ENCODE measurements at regions not wholly inside any gene's neighbourhood (a gene's known extent, or its start where the extent isn't known, plus 50 kb on each side); places are given as distances from the start of the nearest gene placed in this dataset.

DNA sequence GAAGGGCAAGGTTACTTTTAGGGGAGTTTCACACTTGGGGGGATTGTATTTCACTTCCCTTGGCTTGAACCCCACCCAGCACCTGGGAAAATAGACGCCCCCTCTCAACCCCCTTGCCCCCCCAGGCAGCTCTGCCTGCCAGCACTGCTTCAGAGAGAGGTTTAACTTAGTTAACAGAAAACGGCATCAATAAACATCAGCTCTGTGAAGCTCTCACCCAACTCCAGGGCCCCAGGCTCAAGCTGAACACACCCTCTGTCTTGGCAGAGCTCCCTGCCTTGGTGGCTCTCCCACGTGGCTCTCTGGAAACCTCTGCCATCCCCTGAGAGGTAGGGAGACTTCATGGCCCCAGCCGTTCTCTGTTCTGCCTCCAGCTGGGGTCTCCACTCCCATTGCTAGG is 244.1 kb downstream of the ACKR3 start:
- Histone ChIP-seq H3K27me3 (ENCODE audit: control insufficient read depth in 2 of 2, insufficient read depth in 2 of 2, low read length in 2 of 2) (no peaks in the 10 kb centered on the region), H3K9me3 (ENCODE audit: control insufficient read depth in 2 of 3, low read length in 3 of 3) (peaks cover 0 to 4% (median 0%) of the 10 kb centered on the region in 3 experiments), H3K36me3 (ENCODE audit: control insufficient read depth in 2 of 3, insufficient read depth in 3 of 3, low read length in 3 of 3) (no peaks in the 10 kb centered on the region), H3K4me3 (ENCODE audit: low read length) (no peak overlapping the region), H3K27ac (ENCODE audit: low read depth, low read length) (no peak overlapping the region), H3K4me1 (ENCODE audit: control insufficient read depth in 2 of 2, insufficient read depth in 2 of 2, low read length in 2 of 2) (no peaks in the 10 kb centered on the region)
- H3K36me3 Mint-ChIP-seq = peaks cover 0 to 2% (median 0%) of the 10 kb centered on the region in 5 donors
- H3K4me1 Mint-ChIP-seq = peaks cover 0 to 1% (median 0%) of the 10 kb centered on the region in 7 donors
- ATAC-seq (no peak), DNase-seq (no peak)
- CTCF ChIA-PET = interaction anchor here (0.6 kb wide), 1 partner anchor 1420 kb away, joined by 3 read pairs; no protein-coding TSS in a partner anchor
- no peak overlapping the region for H3K4me3 Mint-ChIP-seq
- intact Hi-C loops (cut with micrococcal nuclease) = no loop called here
- peaks cover 0 to 27% (median 4%) of the 10 kb centered on the region in 5 donors for H3K27me3 Mint-ChIP-seq
- POLR2A ChIA-PET = no interaction called here
- H3K27ac Mint-ChIP-seq = no peak overlapping the region
- peaks cover 0 to 25% (median 8%) of the 10 kb centered on the region in 11 donors for H3K9me3 Mint-ChIP-seq

DNA sequence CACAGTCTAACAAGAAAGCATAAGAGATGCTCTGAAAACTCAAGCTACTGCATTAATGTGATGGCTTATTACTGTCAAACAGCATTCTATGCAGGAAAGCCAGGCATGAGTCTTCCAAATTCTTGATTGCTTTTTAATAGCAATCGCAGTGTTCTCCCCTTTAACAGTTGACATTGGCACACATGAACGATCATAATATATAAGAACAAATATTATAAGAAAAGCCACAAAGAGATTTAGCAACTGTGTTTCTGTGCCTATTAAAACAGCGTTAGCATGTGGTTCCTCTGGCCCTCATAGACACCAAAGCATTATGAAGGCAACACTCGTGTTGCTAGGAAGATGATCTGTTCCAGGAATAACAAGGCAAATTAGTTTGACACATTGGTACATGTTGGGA is 245.0 kb downstream of the ACKR3 start:
- Histone ChIP-seq H3K27ac (ENCODE audit: low read depth, low read length) (no peak overlapping the region), H3K27me3 (ENCODE audit: control insufficient read depth in 2 of 2, insufficient read depth in 2 of 2, low read length in 2 of 2) (no peaks in the 10 kb centered on the region), H3K4me1 (ENCODE audit: control insufficient read depth in 2 of 2, insufficient read depth in 2 of 2, low read length in 2 of 2) (no peaks in the 10 kb centered on the region), H3K4me3 (ENCODE audit: low read length) (no peak overlapping the region), H3K36me3 (ENCODE audit: control insufficient read depth in 2 of 3, insufficient read depth in 3 of 3, low read length in 3 of 3) (no peaks in the 10 kb centered on the region), H3K9me3 (ENCODE audit: control insufficient read depth in 2 of 3, low read length in 3 of 3) (no peaks in the 10 kb centered on the region)
- DNase-seq = no peak
- Mint-ChIP-seq H3K4me1 (peaks cover 0 to 1% (median 0%) of the 10 kb centered on the region in 7 donors), H3K9me3 (peaks cover 0 to 21% (median 6%) of the 10 kb centered on the region in 11 donors), H3K27me3 (peaks cover 0 to 34% (median 7%) of the 10 kb centered on the region in 5 donors), H3K27ac (no peak overlapping the region), H3K4me3 (no peak overlapping the region), H3K36me3 (no peaks in the 10 kb centered on the region)
- intact Hi-C loops (cut with micrococcal nuclease) = no loop called here
- no peak for ATAC-seq
- ChIA-PET POLR2A (no interaction called here), CTCF (no interaction called here)

DNA sequence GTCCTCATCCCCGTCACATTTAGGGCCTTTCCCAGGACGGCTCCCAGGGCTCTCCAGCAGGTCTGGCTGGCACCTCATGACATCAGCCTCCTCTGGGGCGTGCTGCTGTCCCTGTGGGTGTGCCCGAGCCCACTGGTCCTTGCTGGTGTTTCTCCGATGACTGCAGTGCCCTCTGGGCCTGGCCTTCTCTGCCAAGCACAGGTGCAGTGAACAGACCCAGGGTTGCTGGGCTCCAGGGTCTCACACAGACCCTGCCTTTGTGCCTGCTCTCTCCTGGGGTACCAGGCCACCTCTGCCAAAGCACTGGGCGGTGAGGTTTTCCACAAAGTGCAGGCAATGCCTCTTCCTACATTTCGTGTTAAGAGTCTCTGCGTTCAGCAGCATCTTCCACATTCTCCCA is 246.1 kb downstream of the ACKR3 start:
- H3K27me3 Mint-ChIP-seq = peaks cover 0 to 34% (median 7%) of the 10 kb centered on the region in 5 donors
- POLR2A ChIA-PET = no interaction called here
- H3K4me1 Mint-ChIP-seq = peaks cover 0 to 1% (median 0%) of the 10 kb centered on the region in 7 donors
- intact Hi-C loops (cut with micrococcal nuclease) = no loop called here
- Histone ChIP-seq H3K4me3 (ENCODE audit: low read length) (no peak overlapping the region), H3K4me1 (ENCODE audit: control insufficient read depth in 2 of 2, insufficient read depth in 2 of 2, low read length in 2 of 2) (no peaks in the 10 kb centered on the region), H3K36me3 (ENCODE audit: control insufficient read depth in 2 of 3, insufficient read depth in 3 of 3, low read length in 3 of 3) (no peaks in the 10 kb centered on the region), H3K27me3 (ENCODE audit: control insufficient read depth in 2 of 2, insufficient read depth in 2 of 2, low read length in 2 of 2) (no peaks in the 10 kb centered on the region), H3K27ac (ENCODE audit: low read depth, low read length) (no peak overlapping the region), H3K9me3 (ENCODE audit: control insufficient read depth in 2 of 3, low read length in 3 of 3) (no peaks in the 10 kb centered on the region)
- H3K36me3 Mint-ChIP-seq = no peaks in the 10 kb centered on the region
- no peak overlapping the region for H3K27ac Mint-ChIP-seq
- H3K4me3 Mint-ChIP-seq = no peak overlapping the region
- CTCF ChIA-PET = no interaction called here
- no peak for ATAC-seq
- peaks cover 0 to 9% (median under 1%) of the 10 kb centered on the region in 11 donors for H3K9me3 Mint-ChIP-seq
- DNase-seq = no peak

DNA sequence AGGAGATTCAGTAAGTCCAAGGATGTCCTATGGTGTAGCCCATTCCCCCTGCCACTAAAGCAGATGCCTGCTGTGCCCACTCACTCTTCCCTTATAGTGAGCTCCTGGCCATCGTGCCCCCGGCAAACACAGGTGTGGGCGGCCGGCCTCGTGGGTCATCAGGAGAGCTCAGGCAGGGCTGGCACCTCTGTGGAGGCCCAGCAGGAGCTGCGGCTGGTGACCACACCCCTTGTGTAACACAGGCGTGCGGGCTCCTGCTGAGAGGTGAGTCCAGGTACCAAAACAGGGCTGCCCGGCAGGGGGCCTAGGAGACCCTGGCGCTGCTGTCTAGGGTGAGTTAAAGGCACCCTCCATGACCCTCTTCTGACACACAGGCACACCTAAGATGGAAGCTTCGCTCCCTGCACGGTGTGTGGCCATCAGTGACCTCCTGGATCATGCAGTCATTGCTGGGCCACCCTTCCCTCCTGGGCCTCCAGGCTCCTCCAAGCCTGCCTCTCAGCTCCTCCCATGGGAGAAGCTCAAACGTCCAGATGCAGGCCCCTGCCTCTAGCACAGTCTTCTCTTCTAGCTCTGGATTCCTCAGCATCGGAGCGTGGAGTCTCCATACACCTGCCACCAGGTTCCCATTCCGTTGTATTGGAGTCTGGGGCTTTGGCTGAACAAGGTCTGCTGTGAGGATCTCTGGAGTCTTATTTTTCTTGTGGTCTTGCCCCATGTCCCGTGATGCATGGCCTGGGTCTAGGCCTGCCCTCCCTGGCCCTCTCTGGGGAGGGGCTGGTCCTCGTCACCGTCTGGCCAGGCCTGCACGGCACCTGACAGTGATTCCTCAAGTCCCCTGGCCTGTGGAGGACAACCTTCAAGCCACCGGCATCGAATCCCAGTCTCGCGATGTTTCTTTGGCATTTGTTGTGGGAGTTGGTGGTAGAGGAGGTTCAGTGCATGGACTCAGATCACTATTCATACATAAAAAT is 246.9 kb downstream of the ACKR3 start:
- H3K27me3 ChIP-seq (ENCODE audit: control insufficient read depth in 2 of 2, insufficient read depth in 2 of 2, low read length in 2 of 2) = no peaks in the 10 kb centered on the region
- Mint-ChIP-seq H3K27me3 (peaks cover 0 to 34% (median 7%) of the 10 kb centered on the region in 5 donors), H3K27ac (no peak overlapping the region), H3K4me1 (peaks cover 0 to 1% (median 0%) of the 10 kb centered on the region in 7 donors), H3K9me3 (peaks cover 0 to 13% (median 4%) of the 10 kb centered on the region in 11 donors), H3K4me3 (no peak overlapping the region), H3K36me3 (no peaks in the 10 kb centered on the region)
- no peaks in the 10 kb centered on the region for H3K4me1 ChIP-seq (ENCODE audit: control insufficient read depth in 2 of 2, insufficient read depth in 2 of 2, low read length in 2 of 2)
- no peaks in the 10 kb centered on the region for H3K36me3 ChIP-seq (ENCODE audit: control insufficient read depth in 2 of 3, insufficient read depth in 3 of 3, low read length in 3 of 3)
- no peaks in the 10 kb centered on the region for H3K9me3 ChIP-seq (ENCODE audit: control insufficient read depth in 2 of 3, low read length in 3 of 3)
- ATAC-seq = no peak
- H3K27ac ChIP-seq (ENCODE audit: low read depth, low read length) = no peak overlapping the region
- POLR2A ChIA-PET = no interaction called here
- intact Hi-C loops (cut with micrococcal nuclease) = no loop called here
- DNase-seq = no peak
- CTCF ChIA-PET = no interaction called here
- no peak overlapping the region for H3K4me3 ChIP-seq (ENCODE audit: low read length)

DNA sequence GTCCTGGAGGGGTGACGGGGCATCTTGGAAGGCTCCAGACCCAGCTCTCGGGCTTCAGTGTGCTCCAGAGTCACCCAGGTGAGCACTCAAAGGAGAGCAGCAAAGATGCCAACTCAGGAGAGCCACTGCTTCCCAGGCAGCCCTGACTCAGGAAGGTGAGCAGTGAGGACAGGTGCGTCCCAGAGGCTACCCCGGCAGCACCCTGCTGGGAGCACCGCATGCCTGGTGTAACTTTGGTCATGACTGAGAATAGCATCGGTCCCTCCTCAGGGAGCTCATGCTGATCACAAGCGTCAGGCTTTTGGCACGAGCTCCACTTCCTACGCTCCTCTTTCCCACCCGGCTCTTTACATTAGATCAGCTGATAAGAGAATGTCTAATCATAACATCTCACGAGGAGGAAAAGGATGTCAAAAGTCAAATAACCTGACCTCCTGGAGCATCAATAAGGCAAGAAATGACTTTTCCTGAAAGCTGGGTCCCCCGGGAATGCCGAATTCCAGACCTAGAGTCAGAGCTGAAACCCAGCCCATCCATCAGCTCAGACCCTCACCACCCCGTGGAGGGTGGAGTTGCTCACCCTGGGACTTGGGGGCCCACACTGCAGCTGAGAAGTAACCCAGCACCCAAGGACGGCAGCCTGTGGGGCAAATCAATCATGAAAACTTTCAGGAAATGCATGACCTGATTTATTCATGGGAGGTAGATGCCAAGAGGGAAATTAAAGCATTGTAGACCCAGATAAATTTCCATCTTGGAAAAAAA is 248.8 kb downstream of the ACKR3 start:
- ATAC-seq = no peak
- no peaks in the 10 kb centered on the region for H3K4me1 ChIP-seq (ENCODE audit: control insufficient read depth in 2 of 2, insufficient read depth in 2 of 2, low read length in 2 of 2)
- POLR2A ChIA-PET = no interaction called here
- intact Hi-C loops (cut with micrococcal nuclease) = no loop called here
- peaks cover 0 to 16% (median 4%) of the 10 kb centered on the region in 11 donors for H3K9me3 Mint-ChIP-seq
- H3K9me3 ChIP-seq (ENCODE audit: control insufficient read depth in 2 of 3, low read length in 3 of 3) = no peaks in the 10 kb centered on the region
- peak overlapping the region in 1 of 9 donors; percentile 38 for H3K27ac Mint-ChIP-seq
- no peaks in the 10 kb centered on the region for H3K36me3 ChIP-seq (ENCODE audit: control insufficient read depth in 2 of 3, insufficient read depth in 3 of 3, low read length in 3 of 3)
- DNase-seq = no peak
- CTCF ChIA-PET = no interaction called here
- H3K36me3 Mint-ChIP-seq = no peaks in the 10 kb centered on the region
- no peaks in the 10 kb centered on the region for H3K27me3 ChIP-seq (ENCODE audit: control insufficient read depth in 2 of 2, insufficient read depth in 2 of 2, low read length in 2 of 2)
- H3K4me3 ChIP-seq (ENCODE audit: low read length) = no peak overlapping the region
- H3K27me3 Mint-ChIP-seq = peaks cover 0 to 34% (median 7%) of the 10 kb centered on the region in 5 donors
- no peak overlapping the region for H3K4me3 Mint-ChIP-seq
- no peaks in the 10 kb centered on the region for H3K4me1 Mint-ChIP-seq
- no peak overlapping the region for H3K27ac ChIP-seq (ENCODE audit: low read depth, low read length)

DNA sequence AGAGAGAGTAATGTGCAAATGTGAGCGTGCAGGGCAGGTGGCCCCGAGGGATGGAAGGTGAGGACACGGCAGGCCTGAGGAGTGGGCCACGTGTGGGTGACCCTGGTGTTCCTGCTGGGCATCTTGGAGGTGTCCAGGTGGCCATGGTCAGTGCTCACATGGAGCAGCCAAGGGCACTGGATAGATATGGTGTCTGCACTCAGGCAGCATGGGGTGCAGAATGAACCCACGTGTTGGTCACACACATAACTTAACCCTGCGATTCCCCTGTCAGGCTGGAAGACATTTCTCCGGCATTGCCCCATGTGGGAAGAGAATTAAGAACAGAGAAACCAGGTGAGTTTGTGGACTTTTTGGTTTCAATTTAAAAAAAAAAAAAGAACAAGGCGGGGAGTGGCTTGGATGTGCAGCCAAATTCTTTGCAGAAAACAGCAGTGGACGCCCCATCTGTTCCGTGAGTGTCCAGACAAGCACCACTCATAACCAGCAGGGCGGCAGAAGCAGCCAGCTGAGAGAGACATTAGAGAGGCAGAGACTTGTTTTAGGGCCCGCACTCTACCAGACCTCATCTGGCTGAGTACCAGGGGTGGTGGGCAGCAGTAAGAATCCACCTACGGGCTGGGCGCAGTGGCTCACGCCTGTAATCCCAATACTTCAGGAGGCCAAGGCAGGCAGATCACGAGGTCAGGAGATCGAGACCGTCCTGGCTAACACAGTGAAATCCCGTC is 249.8 kb downstream of the ACKR3 start:
- H3K4me3 ChIP-seq (ENCODE audit: low read length) = no peak overlapping the region
- no peak for ATAC-seq
- H3K27ac ChIP-seq (ENCODE audit: low read depth, low read length) = no peak overlapping the region
- ChIA-PET POLR2A (no interaction called here), CTCF (no interaction called here)
- H3K9me3 Mint-ChIP-seq = peaks cover 0 to 16% (median 4%) of the 10 kb centered on the region in 11 donors
- intact Hi-C loops (cut with micrococcal nuclease) = no loop called here
- H3K27ac Mint-ChIP-seq = no peak overlapping the region
- H3K36me3 Mint-ChIP-seq = no peaks in the 10 kb centered on the region
- no peaks in the 10 kb centered on the region for H3K4me1 Mint-ChIP-seq
- H3K27me3 Mint-ChIP-seq = peaks cover 0 to 34% (median 7%) of the 10 kb centered on the region in 5 donors
- H3K4me3 Mint-ChIP-seq = no peak overlapping the region
- no peaks in the 10 kb centered on the region for H3K9me3 ChIP-seq (ENCODE audit: control insufficient read depth in 2 of 3, low read length in 3 of 3)
- DNase-seq = no peak
- H3K27me3 ChIP-seq (ENCODE audit: control insufficient read depth in 2 of 2, insufficient read depth in 2 of 2, low read length in 2 of 2) = no peaks in the 10 kb centered on the region
- no peaks in the 10 kb centered on the region for H3K4me1 ChIP-seq (ENCODE audit: control insufficient read depth in 2 of 2, insufficient read depth in 2 of 2, low read length in 2 of 2)
- no peaks in the 10 kb centered on the region for H3K36me3 ChIP-seq (ENCODE audit: control insufficient read depth in 2 of 3, insufficient read depth in 3 of 3, low read length in 3 of 3)
